DMS 273 (cell line): ENCODE measurements at regions not wholly inside any gene's neighbourhood (a gene's known extent, or its start where the extent isn't known, plus 50 kb on each side); places are given as distances from the start of the nearest gene placed in this dataset.

ENCODE experiments used
- DNase-seq: peaks from one replicate; lab custom pipeline; 2025; ENCODE audit not compliant: unreplicated experiment; lab: John Stamatoyannopoulos, UW

DNA sequence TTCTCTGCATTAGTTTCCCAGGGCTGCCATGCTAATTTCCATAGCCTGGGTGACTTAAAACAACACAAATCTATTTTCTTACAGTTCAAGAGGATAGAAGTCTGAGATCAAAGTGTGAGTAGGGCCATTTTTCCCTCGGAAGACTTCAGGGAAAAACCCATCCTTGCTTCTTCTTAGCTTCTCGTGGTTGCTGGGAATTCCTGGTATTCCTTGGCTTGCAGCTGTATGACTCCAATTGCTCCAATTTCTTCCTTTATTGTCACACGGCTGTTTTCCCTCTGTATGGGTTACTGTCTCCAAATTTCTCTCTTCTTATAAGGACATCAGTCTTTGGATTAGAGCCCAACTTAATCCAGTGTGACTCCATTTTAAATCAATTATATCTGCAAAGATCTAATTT, 128.4 kb upstream of the JAG1 start:
- DNase-seq = no peak

DNA sequence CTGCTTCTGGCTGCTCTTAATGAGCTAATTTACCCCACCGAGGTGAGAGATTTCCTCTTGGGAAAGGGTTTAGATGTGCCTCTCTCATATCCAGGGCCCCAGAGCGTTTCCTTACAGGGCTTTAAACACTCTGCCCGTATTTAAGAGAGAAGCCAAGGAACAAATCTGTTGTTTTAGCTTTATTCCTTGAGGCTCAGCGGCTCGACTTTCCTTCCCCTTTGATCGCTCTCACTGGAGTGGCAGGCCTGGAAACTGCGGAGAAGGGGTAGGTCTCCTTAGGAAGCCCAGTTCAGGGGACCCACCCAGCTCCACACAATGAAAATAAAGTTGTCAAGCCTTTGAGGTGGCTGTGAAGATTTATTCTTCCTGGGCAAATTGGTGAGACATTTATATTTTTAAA, 132.0 kb upstream of the JAG1 start:
- DNase-seq = no peak

- no peak for DNase-seq
Observed at GRCh38 chr20:10806539-10806938, 132.7 kb upstream of the JAG1 start.

DNA sequence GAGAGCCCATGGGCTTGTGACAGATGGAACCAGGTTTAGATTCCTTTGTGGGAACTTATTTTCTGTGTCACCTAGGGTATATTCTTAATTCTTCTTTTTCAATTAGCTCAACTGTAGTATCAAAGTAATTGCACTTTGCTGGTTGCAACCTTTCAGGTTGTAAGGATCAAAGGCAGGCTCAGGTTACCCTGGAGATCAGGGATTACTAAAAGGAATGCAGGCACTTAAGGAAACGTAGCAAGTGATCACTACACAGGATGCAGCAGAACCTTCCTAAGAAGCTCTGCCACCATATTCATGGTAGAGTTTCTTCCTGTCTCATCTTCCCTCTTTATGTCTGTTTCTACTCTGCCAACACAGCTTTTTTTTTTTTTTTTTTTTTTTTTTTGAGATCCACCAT, 133.2 kb upstream of the JAG1 start:
- no peak for DNase-seq

DNA sequence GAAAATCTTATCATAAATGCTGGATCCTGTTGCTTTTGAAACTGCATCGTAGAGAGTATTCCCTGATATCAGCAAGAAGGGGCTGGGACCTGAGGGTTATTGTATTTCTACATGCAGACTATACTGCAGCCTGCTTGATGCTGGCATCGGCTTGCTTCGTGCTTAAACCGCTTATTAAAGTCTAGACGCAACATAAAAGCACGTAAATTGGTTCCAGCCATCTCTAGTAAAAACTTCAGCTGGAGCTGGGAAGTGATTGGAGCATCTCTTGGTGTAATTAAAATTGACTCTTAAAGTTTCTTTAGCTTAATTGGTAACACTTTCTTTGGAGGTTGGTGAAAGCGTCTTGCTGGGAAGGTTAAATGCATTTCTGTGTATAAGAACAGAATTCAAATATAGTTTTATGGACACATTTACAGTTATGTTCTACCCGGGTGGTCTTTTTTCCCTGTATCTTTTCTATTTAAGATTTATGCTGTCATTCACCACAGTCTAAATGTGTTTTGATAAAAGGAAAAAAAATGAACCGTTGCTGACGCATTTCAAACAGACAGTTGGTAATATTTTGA, 139.0 kb upstream of the JAG1 start:
- no peak for DNase-seq

GRCh38 chr20:10823585-10823984, 149.8 kb upstream of the JAG1 start:
- no peak for DNase-seq

GRCh38 chr20:10824750-10825500, 151.1 kb upstream of the JAG1 start:
- no peak for DNase-seq

- DNase-seq = no peak
Observed at GRCh38 chr20:10826111-10826510, 152.3 kb upstream of the JAG1 start.

DNA sequence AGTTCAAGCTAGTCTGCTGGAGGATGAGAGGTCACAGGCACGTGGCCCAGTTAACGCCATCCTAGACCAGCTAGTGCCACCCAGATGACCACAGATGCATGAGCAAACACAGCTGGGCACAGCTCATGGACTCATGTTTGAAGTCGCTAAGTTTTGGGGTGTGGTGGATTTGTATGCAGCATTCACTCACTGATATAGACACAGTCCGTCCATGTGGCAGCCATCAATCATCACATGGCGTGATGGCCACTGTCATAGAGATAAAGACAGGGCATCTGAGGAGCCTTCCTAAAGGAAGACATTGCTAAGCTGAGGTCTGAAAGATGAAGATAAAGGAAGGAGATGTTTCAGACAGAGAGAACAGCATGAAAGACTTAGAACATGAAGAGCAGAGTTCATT, 154.4 kb upstream of the JAG1 start:
- no peak for DNase-seq

DNA sequence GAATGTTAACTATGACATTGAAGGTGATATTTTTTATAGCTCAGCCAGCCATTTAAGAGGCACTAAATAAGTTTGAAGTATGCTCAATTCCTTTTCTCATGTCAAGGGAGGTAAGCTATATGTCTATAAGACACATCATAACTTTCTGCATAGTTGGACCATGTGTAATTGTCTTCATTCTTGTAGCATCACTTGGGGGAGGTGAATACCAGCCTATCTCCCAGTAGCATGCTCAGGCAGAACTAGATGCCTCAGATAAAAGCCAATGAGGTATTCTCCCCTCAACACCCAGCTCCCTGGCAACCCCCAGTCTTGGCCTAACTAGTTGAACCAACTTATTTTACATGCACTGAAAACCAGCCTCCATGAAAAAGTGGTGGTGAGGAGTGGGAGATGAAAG, 158.3 kb upstream of the JAG1 start:
- no peak for DNase-seq

DNA sequence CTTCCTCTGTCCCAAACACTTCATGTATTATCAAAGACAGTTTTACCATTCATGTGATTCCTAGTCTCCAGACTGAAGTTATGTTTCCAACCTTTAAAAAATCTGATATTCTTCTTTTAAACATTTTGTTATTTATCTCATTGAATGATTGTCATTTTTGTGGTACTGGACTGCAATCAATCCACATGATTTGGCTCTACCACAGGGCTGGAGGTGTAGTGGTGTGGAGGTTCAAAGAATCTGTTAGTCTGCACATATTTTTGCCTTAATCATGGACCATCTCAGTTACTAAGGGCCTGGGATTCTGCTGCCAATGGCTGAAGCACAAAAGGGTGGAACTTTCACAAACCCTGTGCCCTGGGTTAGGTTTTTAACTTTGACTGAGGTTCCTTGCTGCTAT, 164.1 kb upstream of the JAG1 start:
- DNase-seq = no peak

- no peak for DNase-seq
Observed at GRCh38 chr20:10842116-10842515, 168.3 kb upstream of the JAG1 start.

DNA sequence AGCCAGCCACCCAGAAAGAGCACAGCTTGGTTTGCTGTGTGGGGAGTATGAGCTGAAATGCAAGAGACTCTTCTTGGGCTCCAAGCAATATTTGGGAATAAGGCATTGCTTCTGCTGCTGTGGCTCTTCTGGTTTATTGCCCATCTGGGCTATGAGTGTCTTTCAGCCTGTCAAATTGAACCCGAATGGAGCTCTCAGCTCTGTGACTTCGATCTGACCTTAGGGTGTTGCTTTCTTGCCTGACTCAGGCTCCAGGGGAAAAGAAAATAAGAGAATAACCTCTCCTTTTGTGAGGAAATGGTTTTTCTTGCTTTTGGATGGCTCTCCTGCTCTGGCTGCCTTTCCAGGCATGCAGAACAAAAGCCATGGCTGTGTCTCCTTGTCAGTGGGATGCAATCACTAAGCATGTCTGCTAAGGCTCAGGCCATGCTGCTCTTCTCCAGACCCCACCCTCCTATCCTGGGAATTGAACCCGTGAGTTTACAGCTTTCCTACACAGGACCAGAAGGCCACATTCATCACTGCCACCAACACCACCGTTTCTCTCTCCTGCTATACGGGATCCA, 169.4 kb upstream of the JAG1 start:
- no peak for DNase-seq

- DNase-seq = no peak
Observed at GRCh38 chr20:10846766-10847165, 173.0 kb upstream of the JAG1 start.

- DNase-seq = no peak
Observed at GRCh38 chr20:10848810-10849370, 175.1 kb upstream of the JAG1 start.

DNA sequence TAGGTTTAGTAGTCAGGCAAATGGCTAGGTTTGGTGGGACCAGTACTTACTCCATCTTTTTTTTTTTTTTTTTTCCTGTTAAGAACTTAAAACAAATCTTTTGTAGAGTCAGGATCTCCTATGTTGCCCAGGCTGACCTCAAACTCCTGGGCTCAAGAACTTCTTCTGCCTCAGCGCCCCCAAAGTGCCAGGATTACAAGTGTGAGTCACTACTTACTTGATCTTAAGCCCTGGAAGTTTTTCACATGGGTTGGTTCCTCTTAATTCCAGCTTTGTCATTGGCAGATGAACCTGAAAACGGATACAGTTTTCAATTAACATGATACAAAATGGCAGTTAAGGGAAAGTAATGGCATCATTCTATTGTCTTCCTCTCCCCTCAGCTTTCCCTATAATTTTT, 179.4 kb upstream of the JAG1 start:
- no peak for DNase-seq

- no peak for DNase-seq
Observed at GRCh38 chr20:10853731-10854130, 179.9 kb upstream of the JAG1 start.

DNA sequence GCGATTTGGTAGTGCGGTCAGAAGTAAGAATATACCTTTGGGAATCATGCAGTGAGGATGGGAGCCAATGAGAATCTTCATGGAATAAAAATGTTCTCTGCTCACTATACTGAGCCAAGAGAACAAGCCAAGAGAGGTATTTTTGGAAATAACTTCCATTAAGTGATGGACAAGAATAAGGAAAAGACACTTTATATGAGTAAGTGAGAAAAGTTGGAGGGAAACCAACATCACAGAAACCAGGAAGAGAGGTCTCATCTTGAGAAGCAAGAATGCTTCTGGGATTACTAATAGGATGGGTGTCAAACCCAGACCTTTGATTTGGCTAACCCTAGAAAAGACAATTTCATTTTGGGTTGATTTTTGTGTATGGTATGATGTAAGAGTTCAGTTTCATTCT, 181.2 kb upstream of the JAG1 start:
- DNase-seq = no peak

DNA sequence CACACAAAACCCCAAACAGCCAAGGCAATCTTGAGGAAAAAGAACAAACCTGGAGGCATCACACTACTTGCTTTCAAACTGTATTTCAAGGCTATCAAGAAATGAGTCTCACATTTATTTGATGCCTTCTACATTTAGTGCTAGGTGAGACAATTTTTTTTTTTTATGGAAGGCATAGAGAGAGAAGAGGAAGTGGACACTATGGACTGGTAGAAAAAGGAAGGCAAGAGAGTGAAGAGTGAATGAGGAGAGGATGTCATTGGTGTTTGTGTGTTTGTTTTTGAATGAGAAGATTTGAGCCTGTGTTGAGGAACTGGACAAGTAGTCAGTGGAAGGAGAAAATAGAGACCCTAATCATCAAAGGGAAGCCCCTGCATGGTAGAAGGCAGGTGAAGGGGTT, 182.0 kb upstream of the JAG1 start:
- DNase-seq = no peak

- no peak for DNase-seq
Observed at GRCh38 chr20:10856237-10857015, 182.6 kb upstream of the JAG1 start.

- DNase-seq = no peak
Observed at GRCh38 chr20:10857352-10858070, 183.7 kb upstream of the JAG1 start.
